GM23338 (cell line): ENCODE measurements at regions not wholly inside any gene's neighbourhood (a gene's known extent, or its start where the extent isn't known, plus 50 kb on each side); places are given as distances from the start of the nearest gene placed in this dataset.

ENCODE experiments used
- ATAC-seq: fragments of 200-7000 bp; cut with Tn5 transposase; 3 replicates; pipeline ENCODE4 v1.9.1; 2020
- DNase-seq: peaks from one replicate; pipeline ENCODE4 v3.0.0-alpha.2; 2015; ENCODE audit warnings: low spot score
- H2AFZ ChIP-seq: fragments of 200-600 bp; sonication (generic); 2 replicates; pipeline ENCODE4 v1.8.0; 2016; ENCODE audit warnings: antibody characterized with exemption, mild to moderate bottlenecking, moderate library complexity
- H3F3A ChIP-seq: fragments of 200-600 bp; sonication (generic); replicated peaks from 2 replicates; pipeline ENCODE4 v1.8.0; 2017; ENCODE audit warnings: antibody characterized with exemption, mixed run types, low read depth
- H3K27ac ChIP-seq: fragments of 200-600 bp; sonication (generic); 2 replicates; pipeline ENCODE4 v1.6.1; 2016; ENCODE audit warnings: low read depth
- H3K27me3 ChIP-seq: fragments of 200-600 bp; sonication (generic); 2 replicates; pipeline ENCODE4 v1.8.0; 2016; ENCODE audit warnings: mild to moderate bottlenecking, mixed run types, moderate library complexity; ENCODE audit not compliant: insufficient read depth
- H3K36me3 ChIP-seq: fragments of 200-600 bp; sonication (generic); 2 replicates; pipeline ENCODE4 v1.8.0; 2016; ENCODE audit warnings: mild to moderate bottlenecking; ENCODE audit not compliant: insufficient read depth
- H3K4me1 ChIP-seq: fragments of 200-600 bp; sonication (generic); 2 replicates; pipeline ENCODE4 v1.8.0; 2016; ENCODE audit warnings: mild to moderate bottlenecking, moderate library complexity; ENCODE audit not compliant: insufficient read depth
- H3K4me2 ChIP-seq: fragments of 200-600 bp; sonication (generic); 2 replicates; pipeline ENCODE4 v1.7.1; 2017; ENCODE audit warnings: mixed run types
- H3K4me3 ChIP-seq: fragments of 200-600 bp; sonication (generic); 2 replicates; pipeline ENCODE4 v1.6.1; 2016; ENCODE audit warnings: mixed run types
- H3K79me2 ChIP-seq: fragments of 200-600 bp; sonication (generic); replicated peaks from 2 replicates; pipeline ENCODE4 v1.8.0; 2017; ENCODE audit warnings: mild to moderate bottlenecking; ENCODE audit not compliant: insufficient read depth
- H3K9me2 ChIP-seq: fragments of 200-600 bp; sonication (generic); 2 replicates; pipeline ENCODE4 v1.8.0; 2017; ENCODE audit not compliant: insufficient read depth
- H4K20me1 ChIP-seq: fragments of 200-600 bp; sonication (generic); replicated peaks from 2 replicates; pipeline ENCODE4 v1.8.0; 2017; ENCODE audit warnings: mild to moderate bottlenecking; ENCODE audit not compliant: insufficient read depth
- H3K27ac Mint-ChIP-seq: 2 replicates; pipeline ENCODE4 v1.8.0; 2020; ENCODE audit warnings: inconsistent platforms, mild to moderate bottlenecking, moderate library complexity, mixed read lengths
- H3K27me3 Mint-ChIP-seq: 3 replicates; pipeline ENCODE4 v1.8.0; 2022; ENCODE audit warnings: low read depth, mild to moderate bottlenecking, moderate library complexity, mixed read lengths, inconsistent platforms; ENCODE audit not compliant: insufficient read depth, poor library complexity
- H3K36me3 Mint-ChIP-seq: 3 replicates; pipeline ENCODE4 v1.8.0; 2021; ENCODE audit warnings: low read depth, mild to moderate bottlenecking, inconsistent platforms, moderate library complexity, mixed read lengths
- H3K4me1 Mint-ChIP-seq: 3 replicates; pipeline ENCODE4 v1.8.0; 2020; ENCODE audit warnings: mild to moderate bottlenecking, inconsistent platforms, mixed read lengths
- H3K4me3 Mint-ChIP-seq: 3 replicates; pipeline ENCODE4 v1.8.0; 2021; ENCODE audit warnings: moderate library complexity, mild to moderate bottlenecking, inconsistent platforms, mixed read lengths
- H3K9me3 Mint-ChIP-seq: 3 replicates; pipeline ENCODE4 v1.8.0; 2020; ENCODE audit warnings: moderate library complexity, mild to moderate bottlenecking, inconsistent platforms, mixed read lengths
- ETS1 ChIP-seq: IDR thresholded peaks from 2 replicates; pipeline ENCODE4 v1.6.1; 2016; ENCODE audit warnings: antibody characterized with exemption
- EZH2 ChIP-seq: fragments of 200-600 bp; sonication (generic); IDR thresholded peaks from one replicate; pipeline ENCODE4 v1.8.0; 2017; ENCODE audit warnings: antibody characterized with exemption, mild to moderate bottlenecking, low read depth; ENCODE audit not compliant: unreplicated experiment
- EZH2phosphoT487 ChIP-seq: fragments of 200-600 bp; sonication (generic); IDR thresholded peaks from one replicate; pipeline ENCODE4 v1.8.1; 2018; ENCODE audit warnings: antibody characterized with exemption; ENCODE audit not compliant: unreplicated experiment
- JUNB ChIP-seq: IDR thresholded peaks from one replicate; pipeline ENCODE4 v1.6.1; 2016; ENCODE audit warnings: antibody characterized with exemption; ENCODE audit not compliant: unreplicated experiment
- NANOG ChIP-seq: IDR thresholded peaks from 2 replicates; pipeline ENCODE4 v1.6.1; 2016; ENCODE audit warnings: antibody characterized with exemption, borderline replicate concordance
- REST ChIP-seq: IDR thresholded peaks from one replicate; pipeline ENCODE4 v1.6.1; 2018; ENCODE audit warnings: antibody characterized with exemption; ENCODE audit not compliant: unreplicated experiment
- STAT1 ChIP-seq: IDR thresholded peaks from one replicate; pipeline ENCODE4 v1.6.1; 2016; ENCODE audit warnings: antibody characterized with exemption; ENCODE audit not compliant: unreplicated experiment
- ZNF114 ChIP-seq: fragments of 250-450 bp; sonication (Bioruptor Pico); IDR thresholded peaks from 2 replicates; pipeline ENCODE4 v1.5.0; 2020; ENCODE audit warnings: mild to moderate bottlenecking, moderate library complexity
- ZNF462 ChIP-seq: fragments of 250-450 bp; sonication (Bioruptor Pico); IDR thresholded peaks from 2 replicates; pipeline ENCODE4 v1.5.0; 2020; ENCODE audit warnings: mild to moderate bottlenecking, moderate library complexity
- TF ChIP-seq, protein P1 (sequence below), 2 experiments: fragments of 200-600 bp in 1 of 2; sonication (generic) in 1 of 2; conservative IDR thresholded peaks; 2 replicates each; pipeline versions ENCODE4 v1.5.1 to v1.6.1; 2016 to 2017; ENCODE audit warnings: antibody characterized with exemption in 2 of 2, low read depth in 2 of 2, mild to moderate bottlenecking in 2 of 2, moderate library complexity in 1 of 2

- TF ChIP-seq, protein P1, sequence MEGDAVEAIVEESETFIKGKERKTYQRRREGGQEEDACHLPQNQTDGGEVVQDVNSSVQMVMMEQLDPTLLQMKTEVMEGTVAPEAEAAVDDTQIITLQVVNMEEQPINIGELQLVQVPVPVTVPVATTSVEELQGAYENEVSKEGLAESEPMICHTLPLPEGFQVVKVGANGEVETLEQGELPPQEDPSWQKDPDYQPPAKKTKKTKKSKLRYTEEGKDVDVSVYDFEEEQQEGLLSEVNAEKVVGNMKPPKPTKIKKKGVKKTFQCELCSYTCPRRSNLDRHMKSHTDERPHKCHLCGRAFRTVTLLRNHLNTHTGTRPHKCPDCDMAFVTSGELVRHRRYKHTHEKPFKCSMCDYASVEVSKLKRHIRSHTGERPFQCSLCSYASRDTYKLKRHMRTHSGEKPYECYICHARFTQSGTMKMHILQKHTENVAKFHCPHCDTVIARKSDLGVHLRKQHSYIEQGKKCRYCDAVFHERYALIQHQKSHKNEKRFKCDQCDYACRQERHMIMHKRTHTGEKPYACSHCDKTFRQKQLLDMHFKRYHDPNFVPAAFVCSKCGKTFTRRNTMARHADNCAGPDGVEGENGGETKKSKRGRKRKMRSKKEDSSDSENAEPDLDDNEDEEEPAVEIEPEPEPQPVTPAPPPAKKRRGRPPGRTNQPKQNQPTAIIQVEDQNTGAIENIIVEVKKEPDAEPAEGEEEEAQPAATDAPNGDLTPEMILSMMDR (conservative IDR thresholded peaks at IDR 0.05; ENCODE audit: low read depth in 2 of 2): no peak
- TF ChIP-seq ETS1 (no peak), EZH2phosphoT487 (no peak)
These were observed 53.9 kb upstream of the SALL3 start (continued) for GRCh38 chr18:78925557-78926242.

DNA sequence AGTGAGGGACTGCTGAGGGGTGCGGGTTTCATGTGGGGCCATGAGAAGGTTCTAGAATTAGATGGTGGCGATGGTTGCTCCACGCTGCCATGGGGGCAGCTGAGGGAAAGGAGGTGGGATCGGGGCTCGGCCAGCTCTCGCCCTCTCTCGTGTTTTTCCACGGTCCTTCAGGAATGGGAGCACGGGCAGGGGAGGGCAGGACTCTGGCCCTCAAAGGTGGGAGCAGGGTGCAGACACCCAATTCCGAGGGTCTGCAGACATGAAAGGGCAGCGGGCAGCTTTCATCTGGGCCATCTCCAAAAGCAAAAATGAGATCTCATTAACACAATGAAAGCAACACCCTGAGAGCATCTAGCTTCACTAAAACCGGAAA, 53.4 kb upstream of the SALL3 start:
- Mint-ChIP-seq H3K9me3 (peaks cover 81% of the 10 kb centered on the region; the same call in 2 of the 3 replicates), H3K27ac (no peak overlapping the region), H3K4me3 (no peak overlapping the region), H3K36me3 (peaks cover 31% of the 10 kb centered on the region; the same call in 2 of the 3 replicates), H3K27me3 (peaks cover 2% of the 10 kb centered on the region), H3K4me1 (no peaks in the 10 kb centered on the region)
- Histone ChIP-seq H3K9me2 (no peaks in the 10 kb centered on the region), H3F3A (no peaks in the 10 kb centered on the region), H2AFZ (0 out of 2 replicates have a peak overlapping the region, but pooled peaks have one; percentile 63), H3K4me1 (no peaks in the 10 kb centered on the region), H3K4me2 (no peak overlapping the region), H3K79me2 (no peaks in the 10 kb centered on the region), H3K4me3 (no peak overlapping the region), H3K36me3 (no peaks in the 10 kb centered on the region), H3K27me3 (no peaks in the 10 kb centered on the region), H3K27ac (no peak overlapping the region), H4K20me1 (no peaks in the 10 kb centered on the region)
- DNase-seq (no peak), ATAC-seq (no peak)
- TF ChIP-seq ZNF462 (CRISPR knock-in tag) (no peak), ZNF114 (CRISPR knock-in tag) (no peak), REST (no peak), NANOG (no peak), STAT1 (no peak), EZH2 (no peak), JUNB (no peak), ETS1 (no peak)
